H1 (cell line): ENCODE measurements at regions not wholly inside any gene's neighbourhood (a gene's known extent, or its start where the extent isn't known, plus 50 kb on each side); places are given as distances from the start of the nearest gene placed in this dataset.

Experiments used
- RBBP5 ChIP-seq: IDR thresholded peaks from 2 replicates; pipeline ENCODE4 v1.7.1; 2012; ENCODE audit warnings: low read depth, mild to moderate bottlenecking, inconsistent platforms, low read length, moderate library complexity, borderline replicate concordance

GRCh38 chr22:47918276-47918921 is 1155.9 kb downstream of the TBC1D22A start (continued):
- no peak for TF ChIP-seq RBBP5
